RWPE1 (cell line): ENCODE measurements at regions not wholly inside any gene's neighbourhood (a gene's known extent, or its start where the extent isn't known, plus 50 kb on each side); places are given as distances from the start of the nearest gene placed in this dataset.

ENCODE experiments used
- CTCF ChIA-PET: fragments of 350-600 bp; sonication (Branson Sonifier 250); formaldehyde crosslinking; extraction: SDS; loops from one replicate; lab custom pipeline; 2021; lab: Yijun Ruan, JAX
- POLR2A ChIA-PET: fragments of 400-600 bp; formaldehyde crosslinking; extraction: SDS; loops from one replicate; lab custom pipeline; 2020; ENCODE audit warnings: antibody characterized with exemption; ENCODE audit not compliant: low non-redundant PET; lab: Yijun Ruan, JAX
- DNase-seq: peaks from one replicate; pipeline ENCODE4 v3.0.0; 2012; ENCODE audit warnings: low spot score
- H3K27ac ChIP-seq: fragments of 450-650 bp; 2 replicates; pipeline ENCODE4 v1.5.1; 2017
- TF ChIP-seq, protein P1 (sequence below): fragments of 450-650 bp; conservative IDR thresholded peaks from 2 replicates; pipeline ENCODE4 v1.5.1; 2017; ENCODE audit warnings: low read depth, mild to moderate bottlenecking

DNA sequence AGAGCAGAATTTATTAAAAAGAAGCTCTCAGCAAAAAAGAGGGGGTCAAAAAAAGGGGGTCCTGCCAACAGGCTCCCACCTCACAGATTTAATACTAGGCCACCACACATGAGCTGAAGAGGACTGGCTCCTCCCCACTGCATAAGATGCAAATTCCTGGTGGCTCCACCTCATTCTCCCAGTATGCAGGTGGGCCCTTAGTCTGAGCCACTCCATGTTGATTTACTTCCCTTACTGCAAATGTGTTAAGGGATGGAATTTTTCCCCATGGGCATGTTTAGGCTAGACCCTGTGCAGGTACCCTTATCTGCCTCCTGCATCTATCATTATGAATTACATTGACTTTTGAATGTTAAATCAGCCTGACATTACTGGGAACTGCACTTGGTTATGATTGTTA, 82.9 kb downstream of the ISOC1 start:
- no peak overlapping the region for H3K27ac ChIP-seq
- TF ChIP-seq, protein P1, sequence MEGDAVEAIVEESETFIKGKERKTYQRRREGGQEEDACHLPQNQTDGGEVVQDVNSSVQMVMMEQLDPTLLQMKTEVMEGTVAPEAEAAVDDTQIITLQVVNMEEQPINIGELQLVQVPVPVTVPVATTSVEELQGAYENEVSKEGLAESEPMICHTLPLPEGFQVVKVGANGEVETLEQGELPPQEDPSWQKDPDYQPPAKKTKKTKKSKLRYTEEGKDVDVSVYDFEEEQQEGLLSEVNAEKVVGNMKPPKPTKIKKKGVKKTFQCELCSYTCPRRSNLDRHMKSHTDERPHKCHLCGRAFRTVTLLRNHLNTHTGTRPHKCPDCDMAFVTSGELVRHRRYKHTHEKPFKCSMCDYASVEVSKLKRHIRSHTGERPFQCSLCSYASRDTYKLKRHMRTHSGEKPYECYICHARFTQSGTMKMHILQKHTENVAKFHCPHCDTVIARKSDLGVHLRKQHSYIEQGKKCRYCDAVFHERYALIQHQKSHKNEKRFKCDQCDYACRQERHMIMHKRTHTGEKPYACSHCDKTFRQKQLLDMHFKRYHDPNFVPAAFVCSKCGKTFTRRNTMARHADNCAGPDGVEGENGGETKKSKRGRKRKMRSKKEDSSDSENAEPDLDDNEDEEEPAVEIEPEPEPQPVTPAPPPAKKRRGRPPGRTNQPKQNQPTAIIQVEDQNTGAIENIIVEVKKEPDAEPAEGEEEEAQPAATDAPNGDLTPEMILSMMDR, result no peak
- ChIA-PET POLR2A (no interaction called here), CTCF (no interaction called here)
- no peak for DNase-seq

DNA sequence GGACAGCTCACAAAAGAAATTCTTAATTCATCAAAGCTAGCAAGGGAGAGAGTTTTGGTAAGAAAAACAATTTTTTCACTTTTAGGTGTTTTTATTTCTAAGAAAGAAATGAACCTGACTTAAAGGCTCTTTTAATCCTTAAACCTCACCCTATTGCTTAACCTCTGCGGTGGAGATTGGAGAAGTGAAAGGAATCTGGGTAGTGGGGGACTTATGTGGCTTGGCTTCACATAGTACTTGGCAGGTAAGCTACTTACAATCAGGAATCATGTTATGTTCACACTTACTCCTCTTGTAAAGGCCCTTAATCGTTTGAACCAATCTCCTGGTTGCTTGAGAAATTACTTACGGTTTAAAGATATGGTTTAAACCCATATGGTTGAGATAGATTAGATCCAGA, 104.8 kb downstream of the ISOC1 start:
- ChIA-PET POLR2A (no interaction called here), CTCF (no interaction called here)
- TF ChIP-seq, protein P1, result no peak
- no peak for DNase-seq
- no peak overlapping the region for H3K27ac ChIP-seq

DNA sequence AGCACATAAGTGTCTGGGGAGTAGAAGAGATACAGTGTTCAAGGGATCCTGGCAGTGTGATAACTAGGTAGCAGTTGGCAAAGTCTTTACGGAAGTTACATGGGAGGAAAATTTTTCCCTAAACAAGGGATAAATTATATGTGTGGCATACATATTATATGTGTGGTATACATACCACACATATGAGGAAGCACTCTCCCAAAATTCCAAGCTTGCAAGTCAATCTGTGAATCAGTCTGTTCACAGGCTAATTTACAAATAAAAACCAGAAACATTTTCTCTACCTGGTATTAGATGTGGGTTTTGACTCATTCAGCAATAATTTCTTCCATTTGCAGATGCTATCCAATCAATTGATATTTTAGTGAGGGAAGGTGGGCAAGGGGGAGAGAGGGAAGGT, 110.0 kb downstream of the ISOC1 start:
- TF ChIP-seq, protein P1, result no peak
- CTCF ChIA-PET, result no interaction called here

GRCh38 chr5:129216001-129216400, 121.5 kb downstream of the ISOC1 start:
- DNase-seq, result no peak
- CTCF ChIA-PET, result no interaction called here
- TF ChIP-seq, protein P1, result no peak
- no peak overlapping the region for H3K27ac ChIP-seq
- POLR2A ChIA-PET, result no interaction called here

More for the DNA sequence above, 110.0 kb downstream of the ISOC1 start:
- H3K27ac ChIP-seq, result no peak overlapping the region
- no peak for DNase-seq
- POLR2A ChIA-PET, result no interaction called here

GRCh38 chr5:129217179-129217578, 122.6 kb downstream of the ISOC1 start:
- CTCF ChIA-PET, result no interaction called here
- TF ChIP-seq, protein P1, result no peak
- no peak for DNase-seq
- H3K27ac ChIP-seq, result no peak overlapping the region
- POLR2A ChIA-PET, result no interaction called here

DNA sequence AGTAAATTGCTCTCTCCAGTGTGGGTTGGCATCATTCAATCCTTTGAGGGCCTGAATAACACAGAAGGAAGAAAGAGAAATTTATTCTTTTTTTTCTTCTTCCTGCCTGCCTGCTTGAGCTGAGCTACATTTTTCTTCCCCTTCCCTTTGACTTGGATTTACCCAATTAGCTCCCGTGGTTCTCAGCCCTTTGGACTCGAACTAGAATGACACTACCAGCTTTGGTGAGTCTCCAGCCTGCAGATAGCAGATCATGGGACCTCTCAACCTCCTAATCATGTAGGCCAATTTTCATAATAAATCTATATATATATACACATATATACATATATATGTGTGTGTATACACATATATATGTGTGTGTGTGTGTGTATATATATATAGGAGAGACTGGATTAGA, 128.6 kb downstream of the ISOC1 start:
- TF ChIP-seq, protein P1, result no peak
- POLR2A ChIA-PET, result no interaction called here
- DNase-seq, result no peak
- no peak overlapping the region for H3K27ac ChIP-seq
- CTCF ChIA-PET, result no interaction called here

DNA sequence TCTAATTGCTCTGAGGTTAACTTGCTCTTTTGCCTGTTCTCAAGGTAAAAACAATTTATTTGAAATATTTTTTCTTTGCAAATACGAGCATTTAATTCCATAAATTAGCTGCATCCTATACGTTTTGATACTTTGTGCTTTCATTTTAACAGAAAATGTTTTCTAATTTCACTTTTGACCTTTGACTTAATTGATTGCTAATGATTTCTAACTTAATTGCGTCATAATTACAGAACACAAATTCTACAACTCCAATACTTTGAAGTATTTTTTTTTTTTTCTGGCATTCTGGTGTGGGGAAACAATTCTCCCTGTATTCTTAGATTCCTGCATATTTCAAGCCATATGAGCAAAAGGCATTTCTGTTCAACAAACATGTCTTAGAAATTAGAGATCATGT, 134.0 kb downstream of the ISOC1 start:
- no peak overlapping the region for H3K27ac ChIP-seq
- no peak for DNase-seq
- TF ChIP-seq, protein P1, result no peak
- ChIA-PET CTCF (no interaction called here), POLR2A (no interaction called here)
